ENCODE measurements at regions not wholly inside any gene's neighbourhood (a gene's known extent, or its start where the extent isn't known, plus 50 kb on each side); places are given as distances from the start of the nearest gene placed in this dataset.

DNA sequence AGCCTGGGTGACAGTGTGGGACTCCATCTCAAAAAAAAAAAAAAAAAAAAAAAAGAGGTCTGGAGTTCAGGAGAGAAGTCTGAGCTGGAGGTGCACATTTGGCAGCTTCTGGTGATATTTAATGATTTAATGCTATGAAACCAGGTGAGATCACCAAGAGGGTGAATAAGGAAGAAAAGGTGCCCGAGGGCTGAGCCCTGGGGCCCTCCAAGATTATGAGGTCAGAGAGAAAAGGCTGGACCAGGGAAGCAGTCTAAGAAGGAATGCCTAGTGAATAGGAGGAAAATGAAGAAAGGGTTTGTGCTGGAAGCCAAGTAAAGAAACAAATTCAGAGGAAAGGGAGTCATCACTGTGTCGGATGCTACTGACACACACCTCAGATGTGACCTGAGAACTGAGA is 88.0 kb upstream of the PELI1 start:
- H3K4me2 ChIP-seq: no peak overlapping the region
- H3K9me3 ChIP-seq: no peaks in the 10 kb centered on the region
- no peaks in the 10 kb centered on the region for H4K20me1 ChIP-seq
- no peaks in the 10 kb centered on the region for H3K36me3 ChIP-seq
- no peaks in the 10 kb centered on the region for H3K27me3 ChIP-seq
- H3K4me1 ChIP-seq: peaks cover 21% of the 10 kb centered on the region
- no peak overlapping the region for H3K9ac ChIP-seq
- H3K27ac ChIP-seq: no peak overlapping the region
- no peak for TF ChIP-seq Cebpa-rat (IDR thresholded peaks at IDR 0.05)
- H3K4me3 ChIP-seq: no peak overlapping the region

DNA sequence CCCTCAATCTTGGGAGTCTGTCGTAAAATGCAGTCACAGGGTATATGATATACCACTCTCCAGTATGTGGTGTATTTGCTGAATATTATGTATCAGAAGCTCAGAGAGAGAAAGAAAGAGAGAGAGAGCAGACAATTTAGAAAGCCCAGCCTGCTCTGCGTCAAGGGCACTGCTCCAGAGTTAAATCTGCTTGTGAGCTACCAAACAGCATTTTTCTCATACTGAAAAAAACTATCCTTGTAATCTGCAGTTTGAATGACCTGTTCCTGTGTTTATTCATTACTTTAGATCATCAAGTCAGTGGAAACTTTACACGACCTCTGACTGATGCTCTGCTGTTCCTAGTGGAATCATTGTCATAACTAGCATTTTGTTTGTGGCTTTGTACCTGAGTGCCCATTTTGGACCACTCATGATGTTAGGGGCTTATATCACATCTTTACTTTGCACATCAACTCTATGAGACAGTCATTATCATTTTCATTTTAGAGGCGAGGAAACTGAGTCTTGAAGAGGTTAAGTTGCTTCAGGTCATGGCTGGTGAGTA is 89.2 kb upstream of the PELI1 start:
- Histone ChIP-seq H3K9ac (no peak overlapping the region), H4K20me1 (no peaks in the 10 kb centered on the region), H3K4me1 (peaks cover 12% of the 10 kb centered on the region), H3K27me3 (no peaks in the 10 kb centered on the region), H3K36me3 (no peaks in the 10 kb centered on the region), H3K4me3 (no peak overlapping the region), H3K27ac (no peak overlapping the region), H3K9me3 (no peaks in the 10 kb centered on the region), H3K4me2 (no peak overlapping the region)
- TF ChIP-seq Cebpa-rat (IDR thresholded peaks at IDR 0.05): no peak

DNA sequence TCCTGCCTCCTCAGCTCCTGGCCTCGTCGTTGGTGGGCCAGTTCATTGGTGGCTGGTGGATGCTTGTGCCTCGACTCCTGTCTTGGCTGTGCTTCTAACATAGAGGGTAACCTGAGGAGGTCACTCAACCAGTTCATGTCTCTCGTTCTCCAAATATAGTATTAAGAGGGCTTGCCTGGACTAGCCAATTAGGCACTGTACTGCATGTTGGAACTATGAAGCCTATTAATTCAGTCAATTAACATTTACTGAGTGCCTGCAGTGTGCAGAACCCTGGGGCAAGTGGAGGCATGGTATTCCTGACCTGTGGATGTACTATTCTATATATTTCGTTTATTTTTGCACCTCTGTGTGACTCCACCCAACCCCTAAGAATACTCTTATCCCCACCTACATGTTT is 89.9 kb upstream of the PELI1 start:
- no peak overlapping the region for H3K27ac ChIP-seq
- H3K4me2 ChIP-seq: no peak overlapping the region
- H3K9ac ChIP-seq: no peak overlapping the region
- TF ChIP-seq Cebpa-rat (IDR thresholded peaks at IDR 0.05): no peak
- H3K27me3 ChIP-seq: no peaks in the 10 kb centered on the region
- H4K20me1 ChIP-seq: no peaks in the 10 kb centered on the region
- no peak overlapping the region for H3K4me3 ChIP-seq
- H3K4me1 ChIP-seq: peaks cover 5% of the 10 kb centered on the region; the same call in 1 of the 2 replicates
- H3K9me3 ChIP-seq: no peaks in the 10 kb centered on the region
- no peaks in the 10 kb centered on the region for H3K36me3 ChIP-seq

DNA sequence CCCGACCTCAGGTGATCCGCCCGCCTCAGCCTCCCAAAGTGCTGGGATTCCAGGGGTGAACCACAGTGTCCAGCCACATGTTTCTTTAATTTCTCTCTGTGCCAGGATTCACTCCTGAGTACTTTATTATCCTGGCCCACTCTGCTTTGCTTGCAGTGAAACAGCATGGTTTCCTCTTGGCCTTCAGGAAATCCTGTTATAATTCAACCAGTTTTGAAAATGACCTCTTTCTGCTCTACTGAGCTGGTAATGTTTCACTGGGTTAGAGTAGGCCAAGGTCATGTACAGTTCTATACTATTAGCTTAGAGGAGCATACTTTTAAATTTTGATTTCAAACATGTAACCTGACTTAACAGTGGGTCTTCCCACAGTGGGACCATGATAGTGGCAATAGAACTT is 90.6 kb upstream of the PELI1 start:
- Histone ChIP-seq H3K4me3 (no peak overlapping the region), H3K9ac (no peak overlapping the region), H4K20me1 (no peaks in the 10 kb centered on the region), H3K4me2 (no peak overlapping the region), H3K4me1 (peaks cover 5% of the 10 kb centered on the region; the same call in 1 of the 2 replicates), H3K27ac (no peak overlapping the region), H3K27me3 (no peaks in the 10 kb centered on the region), H3K36me3 (no peaks in the 10 kb centered on the region), H3K9me3 (no peaks in the 10 kb centered on the region)
- TF ChIP-seq Cebpa-rat (IDR thresholded peaks at IDR 0.05): no peak

DNA sequence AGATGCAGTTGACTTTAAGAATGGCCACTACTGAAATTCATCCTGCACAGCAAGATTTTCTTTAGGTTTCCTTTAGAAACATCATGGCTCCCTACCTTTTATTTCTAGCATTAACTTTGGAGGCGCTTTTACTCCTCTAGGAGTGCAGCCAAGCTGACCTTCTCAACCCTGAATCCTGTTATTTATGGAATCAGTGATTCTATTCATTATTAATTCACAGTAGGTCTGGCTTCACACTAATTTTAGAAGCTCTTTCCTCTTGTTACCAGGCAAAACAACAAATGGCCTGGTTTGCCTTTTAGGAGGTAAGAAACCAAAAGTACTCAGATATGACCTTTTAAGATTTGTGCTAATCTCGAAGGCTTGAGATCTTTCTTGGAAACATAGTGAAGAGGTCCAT is 93.0 kb upstream of the PELI1 start:
- Histone ChIP-seq H3K36me3 (no peaks in the 10 kb centered on the region), H3K9me3 (no peaks in the 10 kb centered on the region), H4K20me1 (no peaks in the 10 kb centered on the region), H3K27ac (no peak overlapping the region), H3K4me1 (peaks cover 5% of the 10 kb centered on the region; the same call in 1 of the 2 replicates), H3K9ac (no peak overlapping the region), H3K4me3 (no peak overlapping the region), H3K27me3 (no peaks in the 10 kb centered on the region), H3K4me2 (no peak overlapping the region)
- TF ChIP-seq Cebpa-rat (IDR thresholded peaks at IDR 0.05): no peak

DNA sequence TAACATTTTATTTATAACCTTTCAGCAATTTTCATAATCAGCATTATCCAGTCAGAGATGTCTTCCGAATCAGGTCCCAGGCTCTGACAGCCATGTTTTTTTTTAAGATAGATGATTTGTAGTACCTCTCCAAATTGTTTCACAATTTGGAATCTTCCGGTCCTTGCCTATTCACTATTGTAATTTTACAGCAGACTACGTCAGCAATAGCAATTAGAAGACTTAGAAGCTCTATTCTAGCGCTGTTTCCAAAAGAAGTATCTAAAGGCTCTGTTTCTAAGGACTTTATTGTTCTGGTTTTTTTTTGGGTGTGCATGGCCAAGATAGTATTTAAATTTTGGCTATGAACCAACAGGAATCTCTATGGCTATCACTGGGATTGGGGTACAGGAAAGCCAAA is 94.6 kb upstream of the PELI1 start:
- no peak for TF ChIP-seq Cebpa-rat (IDR thresholded peaks at IDR 0.05)
- H3K9me3 ChIP-seq: no peaks in the 10 kb centered on the region

DNA sequence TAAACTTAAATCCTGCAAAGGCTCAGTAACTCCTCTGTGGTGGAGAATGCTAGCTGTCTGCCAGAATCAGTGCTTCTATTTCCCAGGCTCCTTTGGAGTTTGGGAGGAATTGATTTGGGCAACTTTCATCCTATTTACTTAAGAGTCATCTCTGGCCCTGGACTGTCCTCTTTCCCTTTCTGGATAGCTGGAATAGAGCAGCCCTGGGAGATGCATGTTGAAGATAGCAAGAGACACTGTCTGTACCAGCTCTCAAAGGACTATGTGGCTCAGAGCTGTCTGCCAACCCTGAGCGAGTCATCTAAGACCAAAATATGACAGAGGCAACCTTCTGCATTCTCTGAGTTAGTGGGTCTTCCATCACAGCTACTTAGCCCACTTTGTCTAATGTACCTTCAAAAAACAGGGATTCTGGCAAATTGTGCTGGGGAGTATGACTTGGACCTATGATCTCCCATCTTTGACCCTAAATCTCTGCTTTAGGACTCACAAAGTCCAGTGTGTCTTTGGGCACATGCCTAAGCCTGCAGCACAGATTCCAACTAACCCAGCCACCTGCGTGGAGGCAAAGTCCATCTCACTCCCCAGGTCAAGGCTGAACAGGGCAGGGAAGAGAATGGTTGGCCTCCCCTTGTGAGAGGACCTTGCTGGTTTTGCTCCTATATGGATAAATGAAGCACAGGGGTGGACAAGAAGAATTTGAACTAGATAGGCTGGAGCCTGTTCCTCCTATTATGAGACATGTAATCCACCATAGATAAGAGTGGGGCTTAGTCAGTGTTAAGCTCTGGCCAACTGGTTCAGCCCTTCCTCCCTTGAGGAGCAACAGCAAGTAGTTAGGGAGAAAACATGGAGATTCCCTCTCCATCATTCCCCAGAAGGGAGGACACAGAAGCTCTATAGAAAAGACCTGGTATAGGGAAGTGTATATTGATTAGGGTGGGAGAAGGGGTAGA is 99.1 kb upstream of the PELI1 start:
- H4K20me1 ChIP-seq: no peaks in the 10 kb centered on the region
- no peaks in the 10 kb centered on the region for H3K36me3 ChIP-seq
- H3K9me3 ChIP-seq: no peaks in the 10 kb centered on the region
- H3K4me3 ChIP-seq: no peak overlapping the region
- H3K9ac ChIP-seq: no peak overlapping the region
- H3K4me1 ChIP-seq: no peaks in the 10 kb centered on the region
- TF ChIP-seq Cebpa-rat (IDR thresholded peaks at IDR 0.05): no peak
- no peaks in the 10 kb centered on the region for H3K27me3 ChIP-seq
- no peak overlapping the region for H3K27ac ChIP-seq
- no peak overlapping the region for H3K4me2 ChIP-seq

More for the DNA sequence above, 94.6 kb upstream of the PELI1 start:
- peaks cover 5% of the 10 kb centered on the region; the same call in 1 of the 2 replicates for H3K4me1 ChIP-seq
- no peak overlapping the region for H3K27ac ChIP-seq
- H3K4me2 ChIP-seq: no peak overlapping the region
- no peaks in the 10 kb centered on the region for H3K27me3 ChIP-seq
- H3K36me3 ChIP-seq: no peaks in the 10 kb centered on the region
- H3K4me3 ChIP-seq: no peak overlapping the region
- no peak overlapping the region for H3K9ac ChIP-seq
- H4K20me1 ChIP-seq: no peaks in the 10 kb centered on the region

DNA sequence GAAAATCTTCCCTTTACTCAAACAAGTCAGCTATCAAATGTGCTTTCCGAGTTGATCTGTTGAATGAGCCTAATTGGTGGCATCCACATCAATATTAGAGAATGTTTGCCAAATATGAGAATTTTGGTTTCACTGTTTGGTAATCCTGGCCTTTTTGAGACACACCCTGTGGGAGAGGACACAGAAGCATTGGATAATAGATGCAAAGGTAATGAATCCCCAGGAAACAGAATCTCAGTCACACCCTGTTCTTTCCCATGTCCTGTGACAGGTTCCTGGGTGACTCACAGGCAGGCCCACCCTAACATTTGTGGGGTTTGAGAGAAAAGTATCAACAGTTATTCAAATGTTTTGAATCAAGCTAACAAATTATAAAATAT is 99.8 kb upstream of the PELI1 start:
- Histone ChIP-seq H3K4me2 (no peak overlapping the region), H4K20me1 (no peaks in the 10 kb centered on the region), H3K27me3 (no peaks in the 10 kb centered on the region), H3K4me3 (no peak overlapping the region), H3K27ac (no peak overlapping the region), H3K4me1 (no peaks in the 10 kb centered on the region), H3K36me3 (no peaks in the 10 kb centered on the region), H3K9me3 (no peaks in the 10 kb centered on the region), H3K9ac (no peak overlapping the region)
- TF ChIP-seq Cebpa-rat (IDR thresholded peaks at IDR 0.05): no peak

DNA sequence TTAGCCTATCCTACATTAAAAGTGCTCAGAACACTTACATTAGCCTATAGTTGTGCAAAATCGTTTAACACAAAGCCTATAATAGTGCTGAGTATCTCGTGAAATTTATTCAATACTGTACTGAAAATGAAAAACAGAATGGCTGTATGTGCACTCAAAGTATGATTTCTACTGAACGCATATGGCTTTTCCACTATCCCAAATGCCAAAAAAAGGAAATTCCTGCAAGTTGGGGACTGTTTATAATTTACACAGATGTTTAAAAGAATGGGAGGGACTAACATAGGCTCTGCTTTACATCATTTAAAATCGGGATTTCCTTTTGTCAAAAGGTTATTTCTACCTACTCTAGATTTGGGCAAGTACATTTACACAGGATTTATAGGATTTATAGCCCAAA is 101.4 kb upstream of the PELI1 start:
- TF ChIP-seq Cebpa-rat (IDR thresholded peaks at IDR 0.05): no peak
- no peaks in the 10 kb centered on the region for H3K4me1 ChIP-seq
- H4K20me1 ChIP-seq: no peaks in the 10 kb centered on the region
- H3K36me3 ChIP-seq: no peaks in the 10 kb centered on the region
- no peak overlapping the region for H3K9ac ChIP-seq
- H3K27me3 ChIP-seq: no peaks in the 10 kb centered on the region
- H3K9me3 ChIP-seq: no peaks in the 10 kb centered on the region
- H3K27ac ChIP-seq: no peak overlapping the region
- no peak overlapping the region for H3K4me3 ChIP-seq
- H3K4me2 ChIP-seq: no peak overlapping the region

DNA sequence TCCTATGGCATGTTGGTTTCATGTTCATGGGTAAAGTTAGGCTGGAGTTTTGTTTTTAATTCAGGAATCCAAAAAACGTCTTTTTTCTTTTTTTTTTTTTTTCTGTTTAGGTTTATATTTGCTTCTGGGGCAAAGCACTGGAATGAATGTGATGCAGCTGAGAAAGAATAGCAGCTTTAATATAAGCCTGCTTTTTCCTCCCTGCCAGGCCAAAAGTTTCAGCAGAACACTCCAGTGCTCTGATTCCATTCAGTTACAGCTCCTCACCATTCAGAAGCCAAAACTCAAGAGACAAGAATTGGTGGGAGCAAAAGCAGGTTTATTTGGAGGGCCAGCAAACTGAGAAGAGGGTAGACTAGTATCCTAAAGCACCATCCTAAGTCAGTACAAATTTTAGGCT is 102.7 kb upstream of the PELI1 start:
- Histone ChIP-seq H3K27ac (no peak overlapping the region), H3K4me2 (no peak overlapping the region), H3K36me3 (no peaks in the 10 kb centered on the region), H3K4me1 (no peaks in the 10 kb centered on the region), H3K9ac (no peak overlapping the region), H3K27me3 (no peaks in the 10 kb centered on the region), H3K9me3 (no peaks in the 10 kb centered on the region), H3K4me3 (no peak overlapping the region), H4K20me1 (no peaks in the 10 kb centered on the region)
- no peak for TF ChIP-seq Cebpa-rat (IDR thresholded peaks at IDR 0.05)

Data from BLaER1 (cell line).